GM12874 (cell line): ENCODE measurements at regions not wholly inside any gene's neighbourhood (a gene's known extent, or its start where the extent isn't known, plus 50 kb on each side); places are given as distances from the start of the nearest gene placed in this dataset.

Experiments
- TF ChIP-seq, protein P1 (sequence below): IDR thresholded peaks from 2 replicates; pipeline ENCODE4 v1.5.1; 2011; ENCODE audit warnings: low read depth, mild to moderate bottlenecking, control low read depth, low read length, moderate library complexity; ENCODE audit not compliant: insufficient read depth

DNA sequence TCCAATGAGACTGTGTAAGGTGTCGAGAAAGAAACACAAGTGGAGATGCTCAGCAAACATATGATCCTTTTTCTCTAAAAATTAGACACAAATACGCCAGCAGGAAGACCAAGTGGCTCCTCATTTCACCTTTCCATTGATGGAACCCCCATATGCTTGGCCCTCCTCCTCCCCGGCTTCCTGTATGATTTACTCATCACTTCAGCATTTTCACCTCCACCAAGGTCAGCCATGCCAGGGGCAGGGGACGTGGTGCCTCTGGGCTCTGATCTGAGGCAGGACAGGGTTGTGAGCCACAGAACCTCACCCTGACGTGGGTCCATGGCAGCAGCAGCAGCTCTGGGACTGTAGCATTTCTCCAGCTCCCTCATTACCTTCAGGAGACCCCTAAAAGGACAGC, 116.8 kb upstream of the PFKP start:
- TF ChIP-seq, protein P1, sequence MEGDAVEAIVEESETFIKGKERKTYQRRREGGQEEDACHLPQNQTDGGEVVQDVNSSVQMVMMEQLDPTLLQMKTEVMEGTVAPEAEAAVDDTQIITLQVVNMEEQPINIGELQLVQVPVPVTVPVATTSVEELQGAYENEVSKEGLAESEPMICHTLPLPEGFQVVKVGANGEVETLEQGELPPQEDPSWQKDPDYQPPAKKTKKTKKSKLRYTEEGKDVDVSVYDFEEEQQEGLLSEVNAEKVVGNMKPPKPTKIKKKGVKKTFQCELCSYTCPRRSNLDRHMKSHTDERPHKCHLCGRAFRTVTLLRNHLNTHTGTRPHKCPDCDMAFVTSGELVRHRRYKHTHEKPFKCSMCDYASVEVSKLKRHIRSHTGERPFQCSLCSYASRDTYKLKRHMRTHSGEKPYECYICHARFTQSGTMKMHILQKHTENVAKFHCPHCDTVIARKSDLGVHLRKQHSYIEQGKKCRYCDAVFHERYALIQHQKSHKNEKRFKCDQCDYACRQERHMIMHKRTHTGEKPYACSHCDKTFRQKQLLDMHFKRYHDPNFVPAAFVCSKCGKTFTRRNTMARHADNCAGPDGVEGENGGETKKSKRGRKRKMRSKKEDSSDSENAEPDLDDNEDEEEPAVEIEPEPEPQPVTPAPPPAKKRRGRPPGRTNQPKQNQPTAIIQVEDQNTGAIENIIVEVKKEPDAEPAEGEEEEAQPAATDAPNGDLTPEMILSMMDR: no peak

DNA sequence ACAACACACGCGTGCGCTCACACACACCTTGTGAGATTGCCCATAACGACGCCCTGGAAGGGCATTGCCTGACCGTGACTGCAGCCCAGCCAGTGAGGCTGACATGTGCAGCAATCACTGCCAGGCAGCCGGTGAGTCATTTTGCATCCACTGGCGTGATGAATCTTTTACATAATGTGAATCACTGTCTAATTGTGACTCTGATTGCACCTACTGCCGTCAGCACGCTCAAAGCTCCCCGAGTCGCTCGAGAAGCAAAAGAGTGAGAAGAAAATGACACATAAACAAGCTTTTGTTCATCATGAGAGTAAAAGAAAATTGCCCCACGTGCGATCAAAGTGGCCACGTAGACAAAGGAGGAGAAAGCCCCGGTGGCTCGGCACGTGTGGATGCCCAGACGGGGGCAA, 117.4 kb upstream of the PFKP start:
- TF ChIP-seq, protein P1: no peak

DNA sequence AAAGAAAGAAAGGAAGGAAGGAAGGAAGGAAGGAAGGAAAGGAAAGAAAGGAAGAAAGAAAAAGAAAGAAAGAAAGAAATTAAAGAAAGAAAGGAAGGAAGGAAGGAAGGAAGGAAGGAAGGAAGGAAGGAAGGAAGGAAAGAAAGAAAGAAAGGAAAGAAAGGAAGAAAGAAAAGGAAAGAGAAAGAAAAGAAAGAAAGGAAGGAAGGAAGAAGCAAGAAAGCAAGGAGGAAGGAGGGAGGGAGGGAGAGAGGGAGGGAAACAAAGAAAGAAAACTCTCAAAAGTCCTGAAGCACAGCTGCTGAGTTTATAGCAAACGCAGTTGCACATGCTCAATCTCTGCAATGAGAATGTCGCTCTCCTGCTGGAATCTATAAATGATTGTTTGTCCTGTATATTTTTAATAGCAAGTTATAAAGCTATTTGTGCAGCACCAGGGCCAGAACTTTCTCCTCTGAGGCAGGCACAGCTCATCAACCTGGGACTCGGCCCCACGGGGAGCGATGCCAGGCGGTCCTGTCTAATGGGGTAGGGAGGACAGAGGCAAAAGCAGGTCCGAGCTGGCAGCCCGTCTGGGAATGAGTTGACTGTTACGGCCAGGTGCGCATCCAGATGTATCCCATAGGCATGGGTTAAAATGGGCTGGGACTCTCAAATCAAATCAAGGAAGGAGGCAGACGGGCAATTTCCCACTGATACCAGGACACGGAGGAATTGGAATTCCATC, 118.0 kb upstream of the PFKP start:
- TF ChIP-seq, protein P1: no peak

DNA sequence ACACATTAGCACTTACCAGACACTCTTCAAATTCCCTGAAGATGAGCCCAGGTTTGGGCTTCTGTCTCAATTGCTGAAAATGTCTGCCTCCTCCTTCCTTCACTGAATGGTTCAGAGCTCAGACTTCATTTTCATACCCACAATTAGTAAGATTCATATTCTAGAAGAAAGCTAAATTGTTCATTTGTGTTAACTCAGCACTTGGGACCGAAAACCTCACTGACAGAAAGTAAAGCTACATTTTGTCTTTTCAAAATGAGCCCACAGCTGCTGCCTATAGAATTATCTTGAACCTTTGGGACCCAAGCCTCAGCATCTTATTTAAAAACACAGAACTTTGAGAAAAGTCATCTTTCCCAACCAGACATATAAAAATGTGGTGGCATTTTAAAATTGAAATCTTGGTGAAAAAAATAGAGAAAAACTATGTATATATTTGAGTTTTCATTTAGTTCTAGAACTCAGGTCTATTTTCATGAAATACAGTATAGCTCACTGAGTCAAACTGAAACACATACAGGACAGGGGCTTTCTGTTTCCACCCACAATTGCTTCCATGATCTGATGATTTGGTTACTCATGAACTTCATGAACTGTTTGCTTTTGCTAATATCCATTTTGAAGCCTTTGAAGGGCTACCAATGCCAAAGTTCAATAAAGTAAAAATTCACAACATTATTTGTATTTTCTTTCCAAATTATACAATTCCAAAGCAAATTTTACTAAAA, 119.1 kb upstream of the PFKP start:
- TF ChIP-seq, protein P1: no peak

DNA sequence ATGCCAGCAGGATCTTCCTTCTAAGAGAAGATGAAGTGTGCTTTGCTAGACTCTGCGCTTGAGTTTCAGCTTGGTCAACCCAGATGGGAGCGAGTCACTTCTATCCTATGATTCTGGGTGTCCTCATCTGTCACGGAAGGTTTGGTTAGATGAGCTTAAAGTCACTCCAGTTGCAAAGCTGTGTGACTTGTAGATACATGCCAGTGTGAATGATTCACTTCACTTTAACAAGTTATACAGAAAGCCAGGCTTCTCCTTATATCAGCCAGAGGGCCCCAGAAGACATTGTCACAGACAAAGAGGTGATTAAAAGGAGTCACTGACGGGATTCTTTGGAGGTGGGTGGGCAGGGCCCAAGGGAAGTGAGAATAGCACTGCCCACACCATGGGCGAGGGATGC, 122.6 kb upstream of the PFKP start:
- TF ChIP-seq, protein P1: no peak

DNA sequence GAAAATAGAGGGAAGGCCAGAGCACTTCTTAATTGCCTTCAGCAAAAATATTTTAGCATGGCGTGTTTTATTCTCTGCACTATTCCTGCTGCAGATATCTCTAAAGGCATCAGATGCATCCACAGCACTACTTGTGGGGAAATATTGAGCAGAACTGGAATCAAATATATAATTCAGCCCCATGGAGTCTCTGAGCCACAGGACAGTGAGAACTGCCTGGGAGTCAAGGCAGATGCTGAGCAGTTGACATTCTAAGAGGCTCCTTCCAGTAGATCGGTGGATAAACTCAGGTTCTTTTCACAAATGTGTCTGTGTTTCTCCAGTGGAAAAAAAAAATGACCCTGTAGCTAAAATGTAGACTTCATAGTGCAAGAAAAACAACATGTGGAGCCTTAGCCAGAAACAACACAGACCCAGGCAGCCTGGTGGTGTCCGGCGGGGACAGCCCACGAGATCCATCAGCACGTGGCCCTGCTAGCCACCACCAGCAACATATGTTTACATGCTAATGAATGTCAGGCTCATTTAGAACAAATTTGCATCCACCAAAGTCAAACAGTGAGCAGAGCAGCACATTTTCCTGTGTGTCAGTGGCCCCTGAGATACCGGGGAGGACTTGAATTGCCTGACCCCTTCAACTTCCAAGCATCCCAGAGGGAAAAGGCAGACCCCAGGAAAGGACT, 123.3 kb upstream of the PFKP start:
- TF ChIP-seq, protein P1: no peak

DNA sequence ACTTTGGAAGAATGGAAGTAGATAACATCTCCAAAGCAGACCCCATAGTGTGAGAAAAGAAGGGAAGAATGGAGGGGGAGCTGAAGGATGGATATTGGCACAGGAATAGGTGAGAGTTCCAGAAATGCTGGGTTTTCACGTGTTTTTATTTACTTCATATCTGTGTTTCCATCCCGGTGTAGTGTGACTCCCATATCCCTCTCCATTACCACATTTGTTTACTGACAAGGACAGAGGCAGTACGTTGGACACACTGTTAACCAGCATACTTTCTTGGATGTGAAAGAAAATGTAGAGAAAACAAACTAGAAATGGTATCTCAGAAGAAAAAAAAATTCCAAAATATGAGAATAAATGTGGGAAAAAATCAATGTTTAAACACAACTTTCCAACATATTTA, 124.4 kb upstream of the PFKP start:
- TF ChIP-seq, protein P1: no peak
